CD4-positive, alpha-beta T cell treated with Interleukin-6 for 4 hours (primary cell): ENCODE measurements at regions not wholly inside any gene's neighbourhood (a gene's known extent, or its start where the extent isn't known, plus 50 kb on each side); places are given as distances from the start of the nearest gene placed in this dataset.
"Not testable (repeated sequence)": the region's sequence is repeated elsewhere in the genome, so short reads cannot be mapped to it uniquely, and the experiment has no call there.

Experiments
- DNase-seq: peaks from one replicate; pipeline ENCODE4 v3.0.0-alpha.2; 2020; ENCODE audit warnings: mixed read lengths

DNA sequence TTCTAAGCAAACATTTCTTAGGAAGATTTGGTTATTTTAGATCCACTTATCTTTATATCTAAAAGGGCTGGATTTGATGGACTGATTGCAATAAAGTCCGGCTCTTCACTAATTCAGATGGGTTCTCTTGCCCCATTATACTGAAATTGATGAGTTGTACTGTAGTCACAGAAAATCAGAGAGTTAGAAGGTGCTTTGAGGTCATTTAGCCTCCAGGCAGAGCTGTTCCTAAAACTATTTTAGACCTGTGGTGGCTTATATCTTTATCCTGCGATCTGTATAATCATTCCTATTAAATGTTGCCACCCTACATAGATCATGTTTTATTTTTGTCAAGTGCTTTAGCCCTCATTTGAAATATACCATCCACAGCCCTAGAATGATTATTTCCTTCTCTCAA lies 61.3 kb upstream of the ATXN1 start:
- no peak for DNase-seq

DNA sequence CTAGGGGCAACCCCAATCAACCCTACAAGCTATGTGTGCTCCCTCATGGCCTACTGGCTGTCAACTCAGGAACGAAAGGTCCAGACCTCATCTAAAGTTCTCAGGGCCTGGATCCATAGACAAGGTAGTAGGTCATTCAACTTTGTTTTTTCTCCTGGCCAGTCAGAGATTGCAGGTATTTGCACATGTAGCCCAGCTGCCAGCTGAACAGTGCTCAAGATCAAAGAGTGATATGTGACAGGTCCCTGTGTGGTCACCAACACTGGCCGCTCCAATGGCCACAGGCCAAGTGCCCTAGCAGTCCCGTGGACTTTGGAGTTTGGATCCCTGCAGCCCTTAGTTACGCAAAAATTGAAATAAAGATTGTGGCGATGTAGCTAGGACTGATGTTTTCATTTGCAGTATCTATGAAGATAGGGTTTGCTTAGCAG lies 60.6 kb upstream of the ATXN1 start:
- no peak for DNase-seq

DNA sequence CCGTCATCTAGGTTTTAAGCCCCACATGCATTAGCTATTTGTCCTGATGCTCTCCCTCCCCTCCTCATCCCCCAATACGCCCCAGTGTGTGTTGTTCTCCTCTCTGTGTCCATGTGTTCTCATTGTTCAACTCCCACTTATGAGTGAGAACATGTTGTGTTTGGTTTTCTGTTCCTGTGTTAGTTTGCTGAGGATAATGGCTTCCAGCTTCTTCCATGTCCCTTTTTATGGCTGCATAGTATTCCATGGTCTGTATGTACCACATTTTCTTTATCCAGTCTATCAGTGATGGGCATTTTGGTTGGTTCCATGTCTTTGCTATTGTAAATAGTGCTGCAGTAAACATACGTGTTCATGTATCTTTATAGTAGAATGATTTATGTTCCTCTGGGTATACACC lies 59.0 kb upstream of the ATXN1 start:
- not testable (repeated sequence) for DNase-seq

DNA sequence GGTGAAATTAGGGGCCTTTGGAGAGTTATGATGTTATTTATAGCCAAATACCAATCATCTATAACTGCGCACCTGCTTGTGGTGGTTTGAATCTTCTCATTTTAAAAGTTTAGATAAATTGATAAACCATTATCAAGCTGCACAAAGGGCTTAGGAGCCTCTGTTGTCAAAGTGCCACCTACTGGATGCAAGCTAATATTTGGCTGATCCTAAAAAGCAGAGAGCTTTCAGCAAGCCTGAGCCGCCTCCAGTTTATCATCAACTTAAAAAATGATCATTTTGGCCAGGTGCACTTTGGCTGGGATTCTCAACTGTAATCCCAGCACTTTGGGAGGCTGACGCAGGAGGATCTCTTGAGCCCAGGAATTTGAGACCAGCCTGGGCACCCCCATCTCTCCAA lies 58.5 kb upstream of the ATXN1 start:
- peak; percentile 6 for DNase-seq

DNA sequence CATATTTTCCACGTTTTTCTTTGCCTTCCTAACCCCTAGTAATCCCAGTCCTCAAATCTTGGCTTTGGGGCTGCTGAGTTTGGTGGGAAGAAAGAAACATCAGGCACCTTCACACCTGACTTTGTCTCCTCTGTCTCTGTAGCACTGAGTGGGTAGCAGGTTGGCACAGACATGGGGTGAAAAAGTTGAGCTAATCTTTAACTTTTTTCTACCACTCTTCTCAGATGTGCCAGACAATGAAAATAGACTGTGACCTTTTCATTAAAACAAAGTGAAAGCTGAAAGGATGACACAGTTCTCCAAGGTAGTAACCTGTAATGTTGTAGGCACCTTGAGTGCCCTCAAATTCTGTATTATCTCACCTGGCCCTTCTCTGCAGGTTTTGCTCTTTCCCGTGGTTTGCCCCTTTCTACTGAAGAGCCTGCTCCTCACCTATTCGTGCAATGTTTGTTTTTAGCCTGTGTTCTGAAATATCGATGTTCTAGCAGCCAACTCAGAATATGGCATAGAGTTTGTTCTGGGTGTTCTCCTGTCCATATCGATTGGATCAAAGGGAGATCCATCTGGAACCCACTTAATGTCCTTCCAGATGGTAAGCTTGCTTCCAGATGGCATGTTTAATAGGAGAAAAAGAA lies 57.8 kb upstream of the ATXN1 start:
- no peak for DNase-seq

DNA sequence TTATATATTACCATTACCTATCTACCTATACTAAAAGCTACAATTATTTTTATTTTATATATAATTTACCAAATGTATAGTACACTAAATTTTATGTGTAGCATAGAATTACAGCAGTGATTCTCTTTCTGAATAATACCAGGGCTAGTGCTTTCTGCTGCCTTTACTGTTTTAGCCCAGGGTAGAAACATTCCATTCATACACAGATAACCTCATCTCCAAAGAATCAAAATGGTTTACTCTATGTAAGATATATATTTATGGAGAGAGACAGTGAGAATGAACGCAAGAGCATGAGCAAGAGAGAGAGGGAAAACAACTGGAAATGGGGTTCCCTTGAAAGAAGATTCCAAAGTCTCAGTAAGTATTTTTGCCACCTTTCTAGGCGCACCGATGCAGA lies 56.3 kb upstream of the ATXN1 start:
- no peak for DNase-seq

DNA sequence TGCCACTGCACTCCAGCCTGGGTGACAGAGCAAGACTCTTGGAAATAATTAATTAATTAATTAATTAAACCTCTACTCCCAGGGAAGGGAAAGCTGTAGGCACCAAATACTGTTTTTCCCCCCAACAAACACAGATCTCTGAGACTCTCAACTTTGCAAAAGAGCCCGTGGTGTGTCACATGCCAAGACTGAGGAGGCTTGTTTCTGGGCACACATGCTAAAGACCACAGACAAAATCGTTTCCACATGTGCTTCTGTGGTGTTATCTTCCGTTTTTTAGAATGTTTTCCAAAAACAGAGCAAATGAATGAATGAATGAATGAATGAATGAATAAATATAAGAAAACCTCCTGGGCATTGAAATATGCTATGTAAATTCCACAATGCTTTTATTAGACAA lies 55.6 kb upstream of the ATXN1 start:
- DNase-seq = no peak

DNA sequence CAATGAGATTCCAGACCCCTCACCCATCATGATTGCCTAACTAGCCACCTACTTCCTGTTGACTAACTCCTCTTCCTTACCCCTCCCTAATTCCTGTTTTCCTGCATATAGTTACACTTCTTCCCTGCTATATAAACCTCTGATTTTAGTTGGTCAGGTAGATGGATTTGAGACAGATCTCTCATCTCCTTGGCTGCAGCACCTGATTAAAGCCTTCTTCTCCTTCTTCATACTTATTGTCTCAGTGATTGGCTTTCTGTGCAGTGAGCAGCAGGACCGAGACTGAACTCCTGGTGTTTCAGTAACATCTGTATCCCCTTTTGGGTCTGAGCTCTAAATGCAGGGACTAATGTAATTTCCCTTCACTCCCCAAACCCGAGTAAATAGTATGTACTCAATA lies 51.7 kb upstream of the ATXN1 start:
- no peak for DNase-seq

DNA sequence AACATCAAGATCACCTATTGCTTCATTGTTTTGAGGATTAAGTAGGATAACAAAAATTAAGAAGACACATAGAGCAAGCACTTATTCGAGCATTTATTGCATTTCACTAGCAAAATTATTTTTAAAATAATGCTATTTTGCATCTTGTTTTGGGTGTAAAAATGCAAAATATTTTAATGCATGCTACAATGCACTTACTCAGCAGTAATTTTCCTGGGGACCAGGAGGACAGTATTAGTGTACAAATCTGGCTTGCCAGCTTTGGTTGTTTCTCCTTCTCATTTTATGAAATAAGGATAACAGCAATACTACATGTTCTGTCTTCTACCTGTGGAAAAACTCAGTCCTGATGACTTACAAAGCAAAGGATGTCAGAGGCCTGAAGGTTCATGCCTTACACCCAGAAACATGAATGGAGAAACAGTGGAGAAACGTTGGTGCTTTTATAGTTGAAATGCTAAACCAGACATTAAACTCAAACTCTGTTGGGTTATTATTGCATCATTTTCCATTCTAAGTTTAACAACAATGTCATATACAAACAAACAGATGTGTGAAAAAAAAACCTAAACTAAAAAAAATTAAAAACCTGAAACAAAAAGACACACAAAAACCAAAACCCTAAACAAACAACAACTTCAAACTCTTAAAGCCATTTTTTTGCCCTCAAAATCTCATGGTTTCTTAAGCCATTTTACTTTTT lies 50.2 kb upstream of the ATXN1 start:
- DNase-seq = no peak
